GM12878 (cell line): ENCODE measurements at regions not wholly inside any gene's neighbourhood (a gene's known extent, or its start where the extent isn't known, plus 50 kb on each side); places are given as distances from the start of the nearest gene placed in this dataset.

Experiments used
- ATAC-seq: fragments of 200-7000 bp; cut with Tn5 transposase; 3 replicates; pipeline ENCODE4 v1.9.1; 2020; ENCODE audit warnings: mild to moderate bottlenecking, moderate library complexity
- BruUV-seq: library from RNA; stranded (reverse); fragments of 400-500 nt; replicated peaks from 2 replicates; lab custom pipeline; 2021; lab: Mats Ljungman, UMichigan
- CTCF ChIA-PET: fragments of 300-600 bp; sonication (Branson Sonifier 250); formaldehyde crosslinking; extraction: SDS; loops from one replicate; lab custom pipeline; 2021; ENCODE audit warnings: inconsistent platforms; lab: Yijun Ruan, JAX
- POLR2A ChIA-PET: fragments of 350-600 bp; formaldehyde crosslinking; extraction: SDS; loops from one replicate; lab custom pipeline; 2021; ENCODE audit warnings: inconsistent platforms; lab: Charles Lee
- RAD21 ChIA-PET: fragments of 300-600 bp; sonication (Branson Sonifier 250); formaldehyde crosslinking; loops from one replicate; lab custom pipeline; 2023; ENCODE audit warnings: antibody characterized with exemption; ENCODE audit not compliant: unreplicated experiment; lab: Charles Lee
- SMC1A ChIA-PET: fragments of 300-600 bp; sonication (Branson Sonifier 250); formaldehyde crosslinking; loops from one replicate; lab custom pipeline; 2023; ENCODE audit not compliant: unreplicated experiment, uncharacterized antibody; lab: Charles Lee
- DNase-seq: peaks from one replicate; pipeline ENCODE4 v3.0.0-alpha.2; 2011; ENCODE audit warnings: low read depth, low spot score
- FAIRE-seq: peaks from 3 replicates; lab custom pipeline; 2011; peaks lifted over from hg19 to GRCh38; lab: Jason Lieb, UNC
- H2AFZ ChIP-seq: 2 replicates; pipeline ENCODE4 v1.6.0; 2011; ENCODE audit warnings: low read depth, low read length, control low read depth; ENCODE audit not compliant: control insufficient read depth
- H3K27ac ChIP-seq: 2 replicates; pipeline ENCODE4 v1.5.1; 2011; ENCODE audit warnings: control low read depth; ENCODE audit not compliant: control insufficient read depth, insufficient read depth
- H3K27me3 ChIP-seq, 2 experiments: replicated peaks in 1 of 2; 2 replicates each; pipeline versions ENCODE4 v1.6.0 to v1.6.1; 2011; ENCODE audit warnings: low read length in 1 of 2; ENCODE audit not compliant: control insufficient read depth in 2 of 2, insufficient read depth in 2 of 2
- H3K36me3 ChIP-seq, 2 experiments: 2 replicates each; pipeline ENCODE4 v1.5.1; 2011; ENCODE audit warnings: low read length in 1 of 2; ENCODE audit not compliant: control insufficient read depth in 2 of 2, insufficient read depth in 2 of 2
- H3K4me1 ChIP-seq: 2 replicates; pipeline ENCODE4 v1.6.1; 2011; ENCODE audit warnings: mild to moderate bottlenecking, low read length, moderate library complexity, mixed read lengths; ENCODE audit not compliant: control insufficient read depth, insufficient read depth
- H3K4me2 ChIP-seq: 2 replicates; pipeline ENCODE4 v1.6.0; 2011; ENCODE audit warnings: control low read depth; ENCODE audit not compliant: control insufficient read depth, insufficient read depth
- H3K4me3 ChIP-seq: fragments of 200-600 bp; sonication (generic); 2 replicates; pipeline ENCODE4 v1.5.1; 2016
- H3K79me2 ChIP-seq: 2 replicates; pipeline ENCODE4 v1.6.0; 2011; ENCODE audit warnings: low read length; ENCODE audit not compliant: control insufficient read depth, insufficient read depth
- H3K9ac ChIP-seq: 2 replicates; pipeline ENCODE4 v1.8.0; 2011; ENCODE audit warnings: low read length, control low read depth, mixed read lengths; ENCODE audit not compliant: control insufficient read depth, insufficient read depth
- H3K9me3 ChIP-seq: replicated peaks from 3 replicates; pipeline ENCODE4 v1.5.1; 2011; ENCODE audit warnings: mild to moderate bottlenecking, low read length; ENCODE audit not compliant: control insufficient read depth, insufficient read depth
- H4K20me1 ChIP-seq: 2 replicates; pipeline ENCODE4 v1.6.0; 2011; ENCODE audit not compliant: control insufficient read depth, insufficient read depth
- CBFB ChIP-seq: IDR thresholded peaks from 2 replicates; pipeline ENCODE4 v1.6.1; 2016; ENCODE audit warnings: antibody characterized with exemption, low read depth
- GATAD2B ChIP-seq: fragments of 450-650 bp; conservative IDR thresholded peaks from 2 replicates; pipeline ENCODE4 v1.6.1; 2017; ENCODE audit warnings: low read depth, mild to moderate bottlenecking, moderate library complexity
- HSF1 ChIP-seq: fragments of 150-350 bp; IDR thresholded peaks from 2 replicates; pipeline ENCODE4 v1.6.1; 2014; ENCODE audit warnings: mild to moderate bottlenecking, low read depth, low read length
- JUND ChIP-seq: IDR thresholded peaks from 2 replicates; pipeline ENCODE4 v1.6.1; 2012; ENCODE audit warnings: low read depth, mild to moderate bottlenecking, low read length, improper control_type of control experiment, moderate library complexity
- NRF1 ChIP-seq: conservative IDR thresholded peaks from 2 replicates; pipeline ENCODE4 v1.6.1; 2011; ENCODE audit warnings: mild to moderate bottlenecking, low read depth, low read length, improper control_type of control experiment
- RCOR1 ChIP-seq: conservative IDR thresholded peaks from 2 replicates; pipeline ENCODE4 v1.6.1; 2012; ENCODE audit warnings: low read depth, low read length, improper control_type of control experiment
- SMC3 ChIP-seq: IDR thresholded peaks from 2 replicates; pipeline ENCODE4 v1.6.1; 2011; ENCODE audit warnings: low read length, improper control_type of control experiment, borderline replicate concordance
- SP1 ChIP-seq: IDR thresholded peaks from one replicate; pipeline ENCODE4 v1.6.1; 2011; ENCODE audit warnings: low read depth, low read length
- SREBF2 ChIP-seq: IDR thresholded peaks from 2 replicates; pipeline ENCODE4 v1.6.1; 2012; ENCODE audit warnings: mild to moderate bottlenecking, low read length
- SUZ12 ChIP-seq: fragments of 200-600 bp; sonication (generic); IDR thresholded peaks from one replicate; pipeline ENCODE4 v1.6.1; 2018; ENCODE audit warnings: antibody characterized with exemption, mild to moderate bottlenecking; ENCODE audit not compliant: unreplicated experiment
- WGBS: methylation state at CpG from one replicate; pipeline ENCODE4 v1.1.6; 2016; ENCODE audit warnings: low lambda C conversion rate; ENCODE audit not compliant: insufficient replicate concordance, insufficient coverage; ENCODE audit errors: missing lambda C conversion rate; 5-methylcytosine and 5-hydroxymethylcytosine counted together
- in situ Hi-C: fragments of 300-500 bp; cut with MboI; formaldehyde crosslinking; loops from 9 replicates; pipeline ENCODE4 v1.14.3; 2018; ENCODE audit warnings: mixed read lengths
- intact Hi-C: fragments of 100-400 bp; cut with micrococcal nuclease; formaldehyde crosslinking; loops from one replicate; pipeline ENCODE4 v1.14.2; 2022; ENCODE audit not compliant: unreplicated experiment
- TF ChIP-seq, protein P1 (sequence below): fragments of 450-650 bp; IDR thresholded peaks from 2 replicates; pipeline ENCODE4 v1.6.1; 2018; ENCODE audit warnings: mild to moderate bottlenecking, low read depth, moderate library complexity; ENCODE audit not compliant: partially characterized antibody
- TF ChIP-seq, protein P2 (sequence below): fragments of 450-650 bp; IDR thresholded peaks from 2 replicates; pipeline ENCODE4 v1.6.1; 2017; ENCODE audit warnings: antibody characterized with exemption, mild to moderate bottlenecking, moderate library complexity
- TF ChIP-seq, protein P3 (sequence below): fragments of 450-650 bp; IDR thresholded peaks from 2 replicates; pipeline ENCODE4 v1.6.1; 2017; ENCODE audit warnings: mild to moderate bottlenecking, moderate library complexity

- ChIA-PET CTCF (no interaction called here), POLR2A (no interaction called here), SMC1A (no interaction called here), RAD21 (no interaction called here)
- H3K4me1 ChIP-seq, result no peaks in the 10 kb centered on the region
- no peaks in the 10 kb centered on the region for H3K27me3 ChIP-seq
- H4K20me1 ChIP-seq, result no peaks in the 10 kb centered on the region
- ATAC-seq (no peak), DNase-seq (no peak), FAIRE-seq (no peak)
- no peak overlapping the region for H2AFZ ChIP-seq
- no TSS peak for BruUV-seq
- intact Hi-C loops (no loop called here), in situ Hi-C loops (no loop called here)
- no peaks in the 10 kb centered on the region for H3K9me3 ChIP-seq
- no peaks in the 10 kb centered on the region for H3K79me2 ChIP-seq
- no peaks in the 10 kb centered on the region for H3K36me3 ChIP-seq
- no peak overlapping the region for H3K9ac ChIP-seq
- H3K4me3 ChIP-seq, result no peak overlapping the region
- WGBS, result 49% methylated on average over 6 of the region's 6 CpGs
- no peak overlapping the region for H3K4me2 ChIP-seq
- no peak overlapping the region for H3K27ac ChIP-seq
- TF ChIP-seq JUND (no peak), SREBF2 (no peak), SUZ12 (no peak), SP1 (no peak), SMC3 (no peak), RCOR1 (no peak), NRF1 (no peak), GATAD2B (no peak), CBFB (no peak), HSF1 (no peak)
- TF ChIP-seq, protein P1, sequence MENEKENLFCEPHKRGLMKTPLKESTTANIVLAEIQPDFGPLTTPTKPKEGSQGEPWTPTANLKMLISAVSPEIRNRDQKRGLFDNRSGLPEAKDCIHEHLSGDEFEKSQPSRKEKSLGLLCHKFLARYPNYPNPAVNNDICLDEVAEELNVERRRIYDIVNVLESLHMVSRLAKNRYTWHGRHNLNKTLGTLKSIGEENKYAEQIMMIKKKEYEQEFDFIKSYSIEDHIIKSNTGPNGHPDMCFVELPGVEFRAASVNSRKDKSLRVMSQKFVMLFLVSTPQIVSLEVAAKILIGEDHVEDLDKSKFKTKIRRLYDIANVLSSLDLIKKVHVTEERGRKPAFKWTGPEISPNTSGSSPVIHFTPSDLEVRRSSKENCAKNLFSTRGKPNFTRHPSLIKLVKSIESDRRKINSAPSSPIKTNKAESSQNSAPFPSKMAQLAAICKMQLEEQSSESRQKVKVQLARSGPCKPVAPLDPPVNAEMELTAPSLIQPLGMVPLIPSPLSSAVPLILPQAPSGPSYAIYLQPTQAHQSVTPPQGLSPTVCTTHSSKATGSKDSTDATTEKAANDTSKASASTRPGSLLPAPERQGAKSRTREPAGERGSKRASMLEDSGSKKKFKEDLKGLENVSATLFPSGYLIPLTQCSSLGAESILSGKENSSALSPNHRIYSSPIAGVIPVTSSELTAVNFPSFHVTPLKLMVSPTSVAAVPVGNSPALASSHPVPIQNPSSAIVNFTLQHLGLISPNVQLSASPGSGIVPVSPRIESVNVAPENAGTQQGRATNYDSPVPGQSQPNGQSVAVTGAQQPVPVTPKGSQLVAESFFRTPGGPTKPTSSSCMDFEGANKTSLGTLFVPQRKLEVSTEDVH, result no peak
- TF ChIP-seq, protein P2, sequence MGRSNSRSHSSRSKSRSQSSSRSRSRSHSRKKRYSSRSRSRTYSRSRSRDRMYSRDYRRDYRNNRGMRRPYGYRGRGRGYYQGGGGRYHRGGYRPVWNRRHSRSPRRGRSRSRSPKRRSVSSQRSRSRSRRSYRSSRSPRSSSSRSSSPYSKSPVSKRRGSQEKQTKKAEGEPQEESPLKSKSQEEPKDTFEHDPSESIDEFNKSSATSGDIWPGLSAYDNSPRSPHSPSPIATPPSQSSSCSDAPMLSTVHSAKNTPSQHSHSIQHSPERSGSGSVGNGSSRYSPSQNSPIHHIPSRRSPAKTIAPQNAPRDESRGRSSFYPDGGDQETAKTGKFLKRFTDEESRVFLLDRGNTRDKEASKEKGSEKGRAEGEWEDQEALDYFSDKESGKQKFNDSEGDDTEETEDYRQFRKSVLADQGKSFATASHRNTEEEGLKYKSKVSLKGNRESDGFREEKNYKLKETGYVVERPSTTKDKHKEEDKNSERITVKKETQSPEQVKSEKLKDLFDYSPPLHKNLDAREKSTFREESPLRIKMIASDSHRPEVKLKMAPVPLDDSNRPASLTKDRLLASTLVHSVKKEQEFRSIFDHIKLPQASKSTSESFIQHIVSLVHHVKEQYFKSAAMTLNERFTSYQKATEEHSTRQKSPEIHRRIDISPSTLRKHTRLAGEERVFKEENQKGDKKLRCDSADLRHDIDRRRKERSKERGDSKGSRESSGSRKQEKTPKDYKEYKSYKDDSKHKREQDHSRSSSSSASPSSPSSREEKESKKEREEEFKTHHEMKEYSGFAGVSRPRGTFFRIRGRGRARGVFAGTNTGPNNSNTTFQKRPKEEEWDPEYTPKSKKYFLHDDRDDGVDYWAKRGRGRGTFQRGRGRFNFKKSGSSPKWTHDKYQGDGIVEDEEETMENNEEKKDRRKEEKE, result no peak
- TF ChIP-seq, protein P3, sequence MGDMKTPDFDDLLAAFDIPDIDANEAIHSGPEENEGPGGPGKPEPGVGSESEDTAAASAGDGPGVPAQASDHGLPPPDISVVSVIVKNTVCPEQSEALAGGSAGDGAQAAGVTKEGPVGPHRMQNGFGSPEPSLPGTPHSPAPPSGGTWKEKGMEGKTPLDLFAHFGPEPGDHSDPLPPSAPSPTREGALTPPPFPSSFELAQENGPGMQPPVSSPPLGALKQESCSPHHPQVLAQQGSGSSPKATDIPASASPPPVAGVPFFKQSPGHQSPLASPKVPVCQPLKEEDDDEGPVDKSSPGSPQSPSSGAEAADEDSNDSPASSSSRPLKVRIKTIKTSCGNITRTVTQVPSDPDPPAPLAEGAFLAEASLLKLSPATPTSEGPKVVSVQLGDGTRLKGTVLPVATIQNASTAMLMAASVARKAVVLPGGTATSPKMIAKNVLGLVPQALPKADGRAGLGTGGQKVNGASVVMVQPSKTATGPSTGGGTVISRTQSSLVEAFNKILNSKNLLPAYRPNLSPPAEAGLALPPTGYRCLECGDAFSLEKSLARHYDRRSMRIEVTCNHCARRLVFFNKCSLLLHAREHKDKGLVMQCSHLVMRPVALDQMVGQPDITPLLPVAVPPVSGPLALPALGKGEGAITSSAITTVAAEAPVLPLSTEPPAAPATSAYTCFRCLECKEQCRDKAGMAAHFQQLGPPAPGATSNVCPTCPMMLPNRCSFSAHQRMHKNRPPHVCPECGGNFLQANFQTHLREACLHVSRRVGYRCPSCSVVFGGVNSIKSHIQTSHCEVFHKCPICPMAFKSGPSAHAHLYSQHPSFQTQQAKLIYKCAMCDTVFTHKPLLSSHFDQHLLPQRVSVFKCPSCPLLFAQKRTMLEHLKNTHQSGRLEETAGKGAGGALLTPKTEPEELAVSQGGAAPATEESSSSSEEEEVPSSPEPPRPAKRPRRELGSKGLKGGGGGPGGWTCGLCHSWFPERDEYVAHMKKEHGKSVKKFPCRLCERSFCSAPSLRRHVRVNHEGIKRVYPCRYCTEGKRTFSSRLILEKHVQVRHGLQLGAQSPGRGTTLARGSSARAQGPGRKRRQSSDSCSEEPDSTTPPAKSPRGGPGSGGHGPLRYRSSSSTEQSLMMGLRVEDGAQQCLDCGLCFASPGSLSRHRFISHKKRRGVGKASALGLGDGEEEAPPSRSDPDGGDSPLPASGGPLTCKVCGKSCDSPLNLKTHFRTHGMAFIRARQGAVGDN, result no peak
Measured at GRCh38 chr17:27951872-27952271, 58.7 kb upstream of the LYRM9 start.
